ENCODE measurements at regions not wholly inside any gene's neighbourhood (a gene's known extent, or its start where the extent isn't known, plus 50 kb on each side); places are given as distances from the start of the nearest gene placed in this dataset.

- FAIRE-seq: no peak
- no peak overlapping the region for H3K4me3 ChIP-seq (replicated peaks in 1 of 3; ENCODE audit: insufficient read depth in 1 of 3, low read depth in 1 of 3, low read length in 3 of 3)
Observed at GRCh38 chr14:46054526-46054925, 597.1 kb downstream of the RPL10L start.

More at GRCh38 chr14:46054526-46054925, 597.1 kb downstream of the RPL10L start:
- ChIA-PET CTCF (no interaction called here), POLR2A (no interaction called here)
- Histone ChIP-seq H3K27ac (ENCODE audit: insufficient read depth, low read depth, low read length) (no peak overlapping the region), H3K27me3 (ENCODE audit: control insufficient read depth in 2 of 2, insufficient read depth in 2 of 2, low read length in 2 of 2) (no peaks in the 10 kb centered on the region), H3K36me3 (ENCODE audit: control insufficient read depth in 2 of 2, extremely low read depth in 1 of 2, insufficient read depth in 2 of 2, low read length in 2 of 2) (no peaks in the 10 kb centered on the region), H2AFZ (ENCODE audit: low read depth, low read length) (no peak overlapping the region), H3K79me2 (ENCODE audit: control insufficient read depth, insufficient read depth, low read length) (no peaks in the 10 kb centered on the region), H3K9me3 (replicated peaks; ENCODE audit: control insufficient read depth, insufficient read depth, low read length) (no peaks in the 10 kb centered on the region), H4K20me1 (replicated peaks; ENCODE audit: control insufficient read depth, extremely low read depth, insufficient read depth, low read length) (no peaks in the 10 kb centered on the region), H3K4me1 (ENCODE audit: control insufficient read depth, extremely low read depth, insufficient read depth, low read length) (no peaks in the 10 kb centered on the region), H3K9ac (replicated peaks; ENCODE audit: extremely low read depth, insufficient read depth, low read length) (no peak overlapping the region), H3K4me2 (ENCODE audit: insufficient read depth, low read length) (no peak overlapping the region), H3K9me1 (replicated peaks; ENCODE audit: control insufficient read depth, extremely low read depth, insufficient read depth, low read length) (no peaks in the 10 kb centered on the region)
- intact Hi-C loops (cut with micrococcal nuclease): no loop called here
- dilution Hi-C loops (cut with MboI; ENCODE audit: extremely low pct_ligation_motif_present, low sequenced_read_pairs): no loop called here
- BruUV-seq (replicated peaks): no TSS peak
- TF ChIP-seq JUN (IDR thresholded peaks at IDR 0.05; ENCODE audit: borderline replicate concordance, insufficient read depth, insufficient read length, low read depth) (no peak), EZH2 (IDR thresholded peaks at IDR 0.05; ENCODE audit: borderline replicate concordance, low read depth, low read length, severe bottlenecking) (no peak), MAX (IDR thresholded peaks at IDR 0.05; ENCODE audit: insufficient read depth, insufficient read length) (no peak), CTCF (IDR thresholded peaks at IDR 0.05; ENCODE audit: extremely low read depth in 1 of 2, insufficient read depth in 1 of 2, low read depth in 1 of 2, low read length in 2 of 2) (no peak), FOS (IDR thresholded peaks at IDR 0.05; ENCODE audit: borderline replicate concordance, insufficient read depth, low read length) (no peak), MYC (IDR thresholded peaks at IDR 0.05; ENCODE audit: low read depth, low read length) (no peak), GATA2 (IDR thresholded peaks at IDR 0.05; ENCODE audit: insufficient read depth, insufficient read length, low read depth, low read length) (no peak)
- DNase-seq (ENCODE audit: low read depth, low spot score): peak; percentile 39

All from endothelial cell of umbilical vein (primary cell).